B cell (primary cell): ENCODE measurements at regions not wholly inside any gene's neighbourhood (a gene's known extent, or its start where the extent isn't known, plus 50 kb on each side); places are given as distances from the start of the nearest gene placed in this dataset.
"Not testable (repeated sequence)": the region's sequence is repeated elsewhere in the genome, so short reads cannot be mapped to it uniquely, and the experiment has no call there.

Experiments
- ATAC-seq: fragments of 200-7000 bp; cut with Tn5 transposase; one replicate; pipeline ENCODE4 v1.10.0; 2021; ENCODE audit warnings: low read depth, mild to moderate bottlenecking, moderate number of reproducible peaks, moderate library complexity
- CTCF ChIA-PET: fragments of 350-600 bp; sonication (Branson Sonifier 250); formaldehyde crosslinking; loops from one replicate; lab custom pipeline; 2021; ENCODE audit warnings: antibody characterized with exemption, inconsistent platforms; lab: Charles Lee
- POLR2A ChIA-PET: fragments of 350-600 bp; sonication (Branson Sonifier 250); formaldehyde crosslinking; loops from one replicate; lab custom pipeline; 2021; ENCODE audit warnings: antibody characterized with exemption; lab: Charles Lee
- DNase-seq: peaks from one replicate; pipeline ENCODE4 v3.0.0; 2013
- H2AFZ ChIP-seq: 2 replicates; pipeline ENCODE4 v1.6.1; 2012; ENCODE audit warnings: mild to moderate bottlenecking, low read depth, low read length; ENCODE audit not compliant: insufficient read depth, poor library complexity, severe bottlenecking
- H3K27ac ChIP-seq, 2 donors: 1 replicate in 1 of 2; 2 replicates in 1 of 2; pipeline ENCODE4 v1.5.1; 2012 to 2013; ENCODE audit warnings: low read length in 2 of 2, mild to moderate bottlenecking in 2 of 2, moderate library complexity in 1 of 2
- H3K27me3 ChIP-seq, 4 experiments: fragments of 200-600 bp in 1 of 4; sonication (generic) in 1 of 4; replicated peaks in 1 of 4; 1 replicate in 2 of 4; 2 replicates in 2 of 4; pipeline versions ENCODE4 v1.6.1 to v1.7.0; 2013 to 2016; ENCODE audit warnings: low read length in 3 of 4, mild to moderate bottlenecking in 2 of 4, mixed read lengths in 1 of 4, moderate library complexity in 1 of 4; ENCODE audit not compliant: insufficient read depth in 4 of 4, control insufficient read depth in 3 of 4; ENCODE audit errors: control extremely low read depth in 1 of 4
- H3K36me3 ChIP-seq, 2 experiments: replicated peaks in 1 of 2; 1 replicate in 1 of 2; 2 replicates in 1 of 2; pipeline versions ENCODE4 v1.6.1 to v1.7.1; 2013; ENCODE audit warnings: low read length in 1 of 2; ENCODE audit not compliant: insufficient read depth in 2 of 2, control insufficient read depth in 1 of 2; ENCODE audit errors: control extremely low read depth in 1 of 2, extremely low read depth in 1 of 2
- H3K4me1 ChIP-seq, 2 donors: fragments of 200-600 bp in 1 of 2; sonication (generic) in 1 of 2; 1 replicate in 1 of 2; 2 replicates in 1 of 2; pipeline versions ENCODE4 v1.5.1 to v1.6.1; 2013 to 2017; ENCODE audit warnings: low read length in 2 of 2; ENCODE audit not compliant: control insufficient read depth in 2 of 2, insufficient read depth in 2 of 2
- H3K4me2 ChIP-seq: replicated peaks from 2 replicates; pipeline ENCODE3; 2012; ENCODE audit warnings: mild to moderate bottlenecking, low read depth, low read length; ENCODE audit not compliant: poor library complexity, severe bottlenecking
- H3K4me3 ChIP-seq, 5 experiments: fragments of 200-600 bp in 1 of 5; sonication (generic) in 1 of 5; 1 replicate in 3 of 5; 2 replicates in 2 of 5; pipeline versions ENCODE4 v1.5.1 to v1.7.0; 2011 to 2016; ENCODE audit warnings: low read length in 4 of 5, mild to moderate bottlenecking in 4 of 5, low read depth in 2 of 5, control low read depth in 1 of 5, moderate library complexity in 1 of 5; ENCODE audit not compliant: insufficient read depth in 1 of 5; ENCODE audit errors: control extremely low read depth in 1 of 5, extremely low read depth in 1 of 5
- H3K79me2 ChIP-seq: fragments of 200-600 bp; sonication (generic); one replicate; pipeline ENCODE4 v1.6.0; 2016; ENCODE audit warnings: low read length; ENCODE audit not compliant: control insufficient read depth, insufficient read depth
- H3K9ac ChIP-seq: fragments of 200-600 bp; sonication (generic); 2 replicates; pipeline ENCODE4 v1.6.1; 2017; ENCODE audit warnings: mild to moderate bottlenecking, low read length, moderate library complexity
- H3K9me3 ChIP-seq, 3 donors: one replicate each; pipeline versions ENCODE4 v1.6.1 to v1.7.1; 2013; ENCODE audit warnings: low read length in 2 of 3; ENCODE audit not compliant: control insufficient read depth in 2 of 3, insufficient read depth in 1 of 3; ENCODE audit errors: control extremely low read depth in 1 of 3
- H4K20me1 ChIP-seq: 2 replicates; pipeline ENCODE4 v1.6.0; 2012; ENCODE audit warnings: mild to moderate bottlenecking, low read length; ENCODE audit not compliant: insufficient read depth, control insufficient read depth, poor library complexity, severe bottlenecking
- H3K27ac Mint-ChIP-seq: one replicate; pipeline ENCODE4 v1.8.0; 2021; ENCODE audit warnings: mixed read lengths
- H3K27me3 Mint-ChIP-seq: one replicate; pipeline ENCODE4 v1.8.0; 2021; ENCODE audit warnings: mixed read lengths
- H3K4me1 Mint-ChIP-seq: one replicate; pipeline ENCODE4 v1.8.0; 2021; ENCODE audit warnings: mixed read lengths
- H3K4me3 Mint-ChIP-seq: one replicate; pipeline ENCODE4 v1.8.0; 2021; ENCODE audit warnings: mixed read lengths
- H3K9me3 Mint-ChIP-seq: one replicate; pipeline ENCODE4 v1.8.0; 2022; ENCODE audit warnings: mixed read lengths; ENCODE audit not compliant: insufficient read depth
- CTCF ChIP-seq: fragments of 200-600 bp; IDR thresholded peaks from one replicate; pipeline ENCODE4 v1.8.0; 2022; ENCODE audit warnings: antibody characterized with exemption, mild to moderate bottlenecking
- EZH2 ChIP-seq: IDR thresholded peaks from 2 replicates; pipeline ENCODE4 v1.6.1; 2012; ENCODE audit warnings: borderline replicate concordance, low read depth, mild to moderate bottlenecking, moderate library complexity, low read length; ENCODE audit not compliant: insufficient read depth, poor library complexity, severe bottlenecking
- WGBS: methylation state at CpG from one replicate; pipeline ENCODE4 v1.1.5; 2013; ENCODE audit warnings: missing lambda C conversion rate; ENCODE audit not compliant: insufficient coverage; 5-methylcytosine and 5-hydroxymethylcytosine counted together
- intact Hi-C: fragments of 100-400 bp; cut with micrococcal nuclease; formaldehyde crosslinking; loops from one replicate; pipeline ENCODE4 v1.10.0; 2022

GRCh38 chr9:72440992-72441847 lies 76.2 kb upstream of the ZFAND5 start:
- CTCF ChIA-PET, result no interaction called here
- H3K4me2 ChIP-seq, result no peak overlapping the region
- H3K27me3 ChIP-seq, result no peaks in the 10 kb centered on the region
- POLR2A ChIA-PET, result no interaction called here
- H3K36me3 ChIP-seq, result no peaks in the 10 kb centered on the region
- H3K79me2 ChIP-seq, result no peaks in the 10 kb centered on the region
- no peaks in the 10 kb centered on the region for H4K20me1 ChIP-seq
- Mint-ChIP-seq H3K27me3 (no peaks in the 10 kb centered on the region), H3K4me3 (no peak overlapping the region), H3K4me1 (peaks cover 31% of the 10 kb centered on the region), H3K9me3 (no peaks in the 10 kb centered on the region), H3K27ac (no peak overlapping the region)
- H3K27ac ChIP-seq, result no peak overlapping the region
- ATAC-seq (no peak), DNase-seq (no peak)
- no peak overlapping the region for H2AFZ ChIP-seq
- H3K9ac ChIP-seq, result no peak overlapping the region
- H3K4me1 ChIP-seq, result peaks cover 26 to 33% of the 10 kb centered on the region in 2 donors
- TF ChIP-seq CTCF (no peak), EZH2 (no peak)
- H3K4me3 ChIP-seq, result no peak overlapping the region
- H3K9me3 ChIP-seq, result no peaks in the 10 kb centered on the region
- intact Hi-C loops, result loop anchor here (5.0 kb wide), 1 partner anchor 134 kb away; no protein-coding TSS in a partner anchor
- WGBS, result 97% methylated on average over 4 of the region's 7 CpGs

- Histone ChIP-seq H3K4me2 (no peak overlapping the region), H3K27me3 (no peaks in the 10 kb centered on the region), H3K9ac (no peak overlapping the region), H2AFZ (no peak overlapping the region), H3K79me2 (no peaks in the 10 kb centered on the region), H3K36me3 (no peaks in the 10 kb centered on the region), H3K9me3 (no peaks in the 10 kb centered on the region), H4K20me1 (no peaks in the 10 kb centered on the region), H3K27ac (no peak overlapping the region), H3K4me3 (no peak overlapping the region), H3K4me1 (peaks cover 19 to 26% of the 10 kb centered on the region in 2 donors)
- intact Hi-C loops, result loop anchor here (5.0 kb wide), 1 partner anchor 133 kb away; no protein-coding TSS in a partner anchor
- ChIA-PET CTCF (no interaction called here), POLR2A (no interaction called here)
- WGBS, result 100% methylated on average over 1 of the region's 2 CpGs
- TF ChIP-seq EZH2, result no peak
- TF ChIP-seq CTCF, result no peak
- H3K27me3 Mint-ChIP-seq, result peaks cover under 1% of the 10 kb centered on the region
- no peak overlapping the region for H3K4me3 Mint-ChIP-seq
- H3K4me1 Mint-ChIP-seq, result peaks cover 24% of the 10 kb centered on the region
- no peak for DNase-seq
- no peaks in the 10 kb centered on the region for H3K9me3 Mint-ChIP-seq
- no peak overlapping the region for H3K27ac Mint-ChIP-seq
- no peak for ATAC-seq
These were observed 75.4 kb upstream of the ZFAND5 start for GRCh38 chr9:72440378-72440777.

- CTCF ChIA-PET, H3K9ac ChIP-seq: not testable (repeated sequence)
These were observed 68.7 kb upstream of the ZFAND5 start for GRCh38 chr9:72433616-72434267.

More at GRCh38 chr9:72433616-72434267, 68.7 kb upstream of the ZFAND5 start:
- H3K4me2 ChIP-seq, intact Hi-C loops, H3K27ac Mint-ChIP-seq, POLR2A ChIA-PET, H3K36me3 ChIP-seq, H3K27me3 ChIP-seq, H2AFZ ChIP-seq, H3K4me1 Mint-ChIP-seq, H3K4me3 ChIP-seq, H3K9me3 Mint-ChIP-seq, H4K20me1 ChIP-seq, H3K9me3 ChIP-seq, H3K4me1 ChIP-seq, H3K27me3 Mint-ChIP-seq, ATAC-seq, H3K4me3 Mint-ChIP-seq, H3K27ac ChIP-seq, DNase-seq, H3K79me2 ChIP-seq: not testable (repeated sequence)
- WGBS, result 92% methylated on average over 8 of the region's 12 CpGs
